ENCODE measurements at regions not wholly inside any gene's neighbourhood (a gene's known extent, or its start where the extent isn't known, plus 50 kb on each side); places are given as distances from the start of the nearest gene placed in this dataset.
A peak's percentile ranks its signal among the peaks of the same experiment; 100 is the strongest.

DNA sequence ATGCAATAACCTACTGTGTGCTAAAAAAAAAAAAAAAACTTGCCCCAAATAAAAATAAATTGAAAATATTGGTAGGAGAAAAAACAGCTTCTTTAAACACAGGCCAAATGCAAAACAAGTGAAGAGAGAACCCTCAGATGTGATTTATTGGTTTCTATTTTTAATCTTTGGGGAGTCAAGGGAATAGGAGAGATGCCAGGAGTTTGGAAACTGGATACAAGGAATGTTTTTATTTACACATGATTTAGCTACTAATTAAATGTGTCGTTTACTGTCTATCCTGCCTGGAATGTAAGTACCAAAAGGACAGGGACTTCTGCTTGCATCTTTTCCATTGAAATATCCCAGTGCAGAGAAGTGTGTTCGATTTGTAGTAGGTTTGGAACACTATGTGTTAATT, 810.7 kb downstream of the MAFB start:
- DNase-seq (no peak), ATAC-seq (no peak)
- intact Hi-C loops (cut with micrococcal nuclease) = no loop called here
- no peak overlapping the region for H3K27ac Mint-ChIP-seq
- peaks cover 4% of the 10 kb centered on the region for H3K27me3 Mint-ChIP-seq
- H3K4me3 Mint-ChIP-seq = no peak overlapping the region
- H3K4me1 Mint-ChIP-seq (ENCODE audit: low read depth) = no peaks in the 10 kb centered on the region
- no peaks in the 10 kb centered on the region for H3K36me3 Mint-ChIP-seq (ENCODE audit: low read depth)
- POLR2A ChIA-PET = no interaction called here
- peaks cover 6% of the 10 kb centered on the region for H3K9me3 Mint-ChIP-seq
- TF ChIP-seq CTCF (IDR thresholded peaks at IDR 0.05) = no peak
- CTCF ChIA-PET = no interaction called here

- peaks cover 4% of the 10 kb centered on the region for H3K27me3 Mint-ChIP-seq
- intact Hi-C loops (cut with micrococcal nuclease) = no loop called here
- ATAC-seq = no peak
- peaks cover 6% of the 10 kb centered on the region for H3K9me3 Mint-ChIP-seq
- no peak overlapping the region for H3K4me3 Mint-ChIP-seq
- ChIA-PET POLR2A (no interaction called here), CTCF (no interaction called here)
- no peaks in the 10 kb centered on the region for H3K4me1 Mint-ChIP-seq (ENCODE audit: low read depth)
- DNase-seq = no peak
- no peak for TF ChIP-seq CTCF (IDR thresholded peaks at IDR 0.05)
- no peaks in the 10 kb centered on the region for H3K36me3 Mint-ChIP-seq (ENCODE audit: low read depth)
- no peak overlapping the region for H3K27ac Mint-ChIP-seq
Observed at GRCh38 chr20:39877788-39878187, 811.2 kb downstream of the MAFB start.

DNA sequence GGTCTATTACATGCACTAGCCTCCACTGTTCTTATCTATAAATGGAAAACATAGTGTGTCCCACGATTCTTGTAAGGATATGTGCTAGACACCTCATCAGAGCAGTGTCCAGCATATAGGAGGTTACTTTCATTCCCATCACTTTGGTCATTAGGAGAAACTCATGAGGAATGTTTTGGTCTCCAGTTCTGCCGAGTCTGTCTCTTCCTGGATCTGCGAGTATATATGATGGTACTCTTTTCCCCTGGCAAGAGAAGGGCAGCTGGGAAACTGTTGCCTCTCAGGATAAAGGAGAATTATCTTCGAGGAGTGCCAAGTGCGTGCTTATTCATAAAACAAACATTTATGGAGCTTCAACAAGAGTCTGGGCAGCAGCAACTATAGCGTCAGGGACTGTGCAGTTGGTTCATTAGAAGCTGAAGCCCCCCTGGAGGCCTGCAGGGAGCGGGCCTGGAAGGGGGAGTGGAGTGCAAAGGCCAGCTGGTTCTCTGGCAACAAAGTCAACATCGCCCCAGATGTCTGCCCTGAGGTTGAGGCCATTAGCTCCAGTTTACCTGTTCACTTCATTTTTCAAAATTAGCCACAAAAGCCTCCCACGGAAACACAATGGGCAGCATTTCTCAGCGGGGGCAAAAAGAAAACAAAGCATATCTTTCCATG, 811.9 kb downstream of the MAFB start:
- no peaks in the 10 kb centered on the region for H3K36me3 Mint-ChIP-seq (ENCODE audit: low read depth)
- ChIA-PET POLR2A (no interaction called here), CTCF (no interaction called here)
- intact Hi-C loops (cut with micrococcal nuclease) = no loop called here
- H3K27ac Mint-ChIP-seq = no peak overlapping the region
- no peak for TF ChIP-seq CTCF (IDR thresholded peaks at IDR 0.05)
- H3K9me3 Mint-ChIP-seq = peaks cover 4% of the 10 kb centered on the region
- peaks cover 3% of the 10 kb centered on the region for H3K27me3 Mint-ChIP-seq
- no peak for ATAC-seq
- H3K4me3 Mint-ChIP-seq = no peak overlapping the region
- DNase-seq = no peak
- no peaks in the 10 kb centered on the region for H3K4me1 Mint-ChIP-seq (ENCODE audit: low read depth)

DNA sequence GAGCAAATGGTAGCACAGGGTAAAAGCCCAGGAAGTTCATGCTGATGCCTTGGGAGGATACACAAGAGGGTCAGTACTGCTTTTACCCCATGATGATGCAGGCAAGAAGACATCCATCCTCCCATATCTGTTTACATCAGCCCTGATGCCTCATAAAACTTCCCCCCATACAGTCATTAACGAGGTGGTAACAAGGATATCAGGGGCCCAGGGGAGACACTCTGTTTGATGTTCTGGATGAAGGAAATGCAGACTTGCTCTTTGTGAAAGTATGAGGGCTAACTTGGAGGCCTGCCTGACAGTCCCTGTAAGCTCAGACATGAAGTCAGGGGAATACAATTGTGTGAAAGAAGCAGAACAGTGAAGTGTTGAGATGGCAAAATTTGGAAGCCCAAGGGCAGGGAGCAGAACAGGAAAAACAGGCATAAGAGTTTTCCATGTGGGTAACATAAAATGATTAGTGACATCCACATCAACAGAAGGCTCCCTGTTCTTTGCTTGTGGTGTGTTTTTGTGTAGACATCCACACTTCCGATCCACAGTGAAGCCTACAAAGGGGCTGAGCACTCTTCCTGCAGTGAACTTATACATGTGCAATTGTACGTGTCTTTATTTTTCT, 813.4 kb downstream of the MAFB start:
- Mint-ChIP-seq H3K27me3 (peaks cover 2% of the 10 kb centered on the region), H3K4me3 (no peak overlapping the region), H3K4me1 (ENCODE audit: low read depth) (no peaks in the 10 kb centered on the region), H3K9me3 (no peaks in the 10 kb centered on the region), H3K27ac (no peak overlapping the region), H3K36me3 (ENCODE audit: low read depth) (no peaks in the 10 kb centered on the region)
- intact Hi-C loops (cut with micrococcal nuclease) = no loop called here
- DNase-seq (no peak), ATAC-seq (no peak)
- ChIA-PET POLR2A (interaction anchor here (0.6 kb wide), 1 partner anchor 87 kb away, joined by 4 read pairs; no protein-coding TSS in a partner anchor), CTCF (no interaction called here)
- no peak for TF ChIP-seq CTCF (IDR thresholded peaks at IDR 0.05)

GRCh38 chr20:39874049-39874893, 814.8 kb downstream of the MAFB start:
- peak; percentile 66 for DNase-seq
- Mint-ChIP-seq H3K27me3 (peaks cover 2% of the 10 kb centered on the region), H3K4me3 (no peak overlapping the region), H3K27ac (no peak overlapping the region), H3K36me3 (ENCODE audit: low read depth) (no peaks in the 10 kb centered on the region), H3K9me3 (no peaks in the 10 kb centered on the region), H3K4me1 (ENCODE audit: low read depth) (no peaks in the 10 kb centered on the region)
- ChIA-PET CTCF (interaction anchor here (1.1 to 1.6 kb wide), 6 partner anchors 9 to 1089 kb away, joined by 3 to 8 read pairs (median 4); no protein-coding TSS in a partner anchor), POLR2A (no interaction called here)
- peak; percentile 58 for ATAC-seq
- peak; percentile 59 for TF ChIP-seq CTCF (IDR thresholded peaks at IDR 0.05)
- intact Hi-C loops (cut with micrococcal nuclease) = no loop called here

Measured in activated CD8-positive, alpha-beta T cell treated with anti-CD3 and anti-CD28 coated beads for 36 hours (primary cell).